ENCODE measurements at regions not wholly inside any gene's neighbourhood (a gene's known extent, or its start where the extent isn't known, plus 50 kb on each side); places are given as distances from the start of the nearest gene placed in this dataset.
A peak's percentile ranks its signal among the peaks of the same experiment; 100 is the strongest.
"Not testable (repeated sequence)": the region's sequence is repeated elsewhere in the genome, so short reads cannot be mapped to it uniquely, and the experiment has no call there.

DNA sequence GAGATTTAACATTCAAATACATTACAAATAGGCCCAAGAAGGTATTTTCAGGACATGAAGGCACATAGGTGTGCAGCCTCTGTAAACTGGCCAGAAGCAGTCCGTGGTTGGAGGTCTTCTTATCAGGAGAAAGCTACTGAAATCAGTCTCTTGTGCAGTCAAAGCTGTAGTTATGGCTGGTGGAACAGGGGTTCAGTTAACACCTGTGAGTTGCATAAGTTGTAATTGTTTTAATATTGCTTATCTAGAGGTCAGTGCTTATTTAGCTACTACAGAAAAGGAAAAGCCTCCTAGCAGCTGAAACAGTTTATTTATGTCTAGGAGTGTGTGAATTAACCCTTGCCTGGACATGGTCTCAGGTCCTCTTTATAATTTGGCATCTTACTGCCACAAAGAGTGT, 377.6 kb upstream of the MDGA2 start:
- no peak for DNase-seq (ENCODE audit: low read depth)

GRCh38 chr14:48035836-48036235, 360.4 kb upstream of the MDGA2 start:
- no peak for DNase-seq (ENCODE audit: low read depth)

GRCh38 chr14:48027115-48027514, 351.7 kb upstream of the MDGA2 start:
- DNase-seq (ENCODE audit: low read depth): peak; percentile 4

DNA sequence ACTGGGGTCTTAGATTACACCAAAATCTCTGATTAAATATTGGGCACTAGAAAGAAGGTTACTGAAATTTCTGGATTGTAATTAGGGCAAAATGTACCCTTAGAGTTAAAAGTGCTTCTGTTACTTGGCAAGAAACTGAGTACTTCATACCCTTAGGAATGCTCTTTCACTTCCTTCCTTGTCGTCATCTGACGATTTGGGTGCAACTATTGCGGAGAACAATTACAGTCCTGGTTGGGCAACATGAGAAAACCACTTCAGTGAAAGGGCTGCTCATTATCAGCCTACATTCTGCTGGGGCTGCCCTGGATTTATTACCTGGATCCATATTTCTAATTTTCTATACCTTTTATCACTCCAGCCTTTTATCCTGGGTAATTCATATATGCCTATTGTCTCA, 348.5 kb upstream of the MDGA2 start:
- DNase-seq (ENCODE audit: low read depth): no peak

- DNase-seq (ENCODE audit: low read depth): not testable (repeated sequence)
Measured at GRCh38 chr14:48011484-48011883, 336.1 kb upstream of the MDGA2 start.

DNA sequence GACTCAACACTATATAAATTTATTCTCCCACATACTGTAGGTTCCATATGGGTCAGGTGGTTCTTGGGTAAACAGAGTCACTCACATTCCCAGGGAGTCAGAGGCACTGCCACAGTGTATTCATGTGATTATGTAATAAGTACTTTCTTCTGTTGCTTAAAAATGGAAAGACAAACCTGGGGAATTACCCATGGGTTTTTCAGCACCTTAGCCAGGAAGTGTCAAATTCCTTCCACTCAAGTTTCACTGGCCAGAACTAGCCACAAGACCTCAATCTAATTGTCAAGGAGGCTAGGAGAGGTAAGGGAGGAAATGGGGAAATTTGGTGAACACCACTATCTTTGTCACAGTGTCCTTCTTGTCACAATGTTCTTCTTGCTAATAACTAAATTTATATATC, 333.2 kb upstream of the MDGA2 start:
- peak; percentile 17 for DNase-seq (ENCODE audit: low read depth)

- DNase-seq (ENCODE audit: low read depth): no peak
Measured at GRCh38 chr14:48005986-48006385, 330.6 kb upstream of the MDGA2 start.

DNA sequence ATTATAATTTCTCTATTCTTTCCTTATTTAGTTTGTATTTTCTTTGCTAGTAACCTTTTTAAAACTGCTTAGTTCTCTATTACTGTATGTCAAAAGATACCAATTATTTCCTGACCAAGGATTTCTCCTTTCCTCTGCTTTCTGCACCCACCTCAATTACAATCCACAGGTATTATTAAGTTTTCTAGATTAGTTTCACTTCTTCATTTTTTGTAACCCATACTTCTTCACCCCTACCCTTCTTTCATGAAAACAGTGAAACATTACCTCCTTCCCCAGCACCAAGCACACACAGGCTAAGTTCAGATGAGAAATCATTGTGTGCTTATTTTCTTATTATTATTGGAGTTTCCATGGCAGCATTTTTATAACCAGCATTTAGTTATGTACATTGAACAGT, 318.5 kb upstream of the MDGA2 start:
- no peak for DNase-seq (ENCODE audit: low read depth)

DNA sequence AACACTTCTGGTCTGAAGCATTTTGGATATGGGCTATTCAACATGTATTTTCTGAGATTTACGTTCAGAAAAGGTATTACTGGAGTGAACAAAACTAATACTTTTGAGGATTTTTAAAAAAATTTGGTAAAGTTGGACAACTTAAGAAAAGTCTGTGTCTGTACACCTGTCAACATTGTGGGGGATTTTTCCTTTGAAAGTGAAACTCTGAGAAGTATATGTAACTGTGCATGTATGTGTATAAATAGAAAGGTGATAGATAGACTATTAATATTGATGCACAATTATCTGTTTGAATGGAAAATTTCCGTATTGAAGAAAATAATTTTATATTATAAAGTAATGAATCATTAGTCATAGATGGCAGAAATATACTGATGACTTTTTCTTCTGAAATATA, 312.8 kb upstream of the MDGA2 start:
- no peak for DNase-seq (ENCODE audit: low read depth)

GRCh38 chr14:47978871-47979270, 303.5 kb upstream of the MDGA2 start:
- DNase-seq (ENCODE audit: low read depth): no peak

- DNase-seq (ENCODE audit: low read depth): no peak
Measured at GRCh38 chr14:47976139-47976538, 300.7 kb upstream of the MDGA2 start.

GRCh38 chr14:47966076-47966810, 290.8 kb upstream of the MDGA2 start:
- DNase-seq (ENCODE audit: low read depth): no peak

GRCh38 chr14:47961634-47962033, 286.2 kb upstream of the MDGA2 start:
- DNase-seq (ENCODE audit: low read depth): peak; percentile 19

DNA sequence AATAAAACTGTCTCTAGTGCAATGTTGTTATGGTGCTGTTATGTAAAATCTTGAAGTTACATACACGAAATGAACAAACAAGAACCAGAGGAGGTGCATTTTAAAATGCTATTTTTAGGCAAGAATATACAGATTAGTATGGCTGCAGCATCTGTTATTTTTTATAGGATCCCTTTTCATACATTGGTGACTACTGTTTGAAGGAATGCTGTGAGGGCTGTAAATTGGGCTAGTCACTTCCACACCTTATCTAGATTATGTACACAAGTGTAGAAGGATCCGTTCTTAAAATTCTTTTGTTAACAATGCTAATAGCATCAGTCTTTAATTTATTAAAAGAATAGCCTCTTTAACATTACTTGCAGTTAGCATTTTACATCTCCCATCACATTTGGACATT, 284.3 kb upstream of the MDGA2 start:
- DNase-seq (ENCODE audit: low read depth): no peak

DNA sequence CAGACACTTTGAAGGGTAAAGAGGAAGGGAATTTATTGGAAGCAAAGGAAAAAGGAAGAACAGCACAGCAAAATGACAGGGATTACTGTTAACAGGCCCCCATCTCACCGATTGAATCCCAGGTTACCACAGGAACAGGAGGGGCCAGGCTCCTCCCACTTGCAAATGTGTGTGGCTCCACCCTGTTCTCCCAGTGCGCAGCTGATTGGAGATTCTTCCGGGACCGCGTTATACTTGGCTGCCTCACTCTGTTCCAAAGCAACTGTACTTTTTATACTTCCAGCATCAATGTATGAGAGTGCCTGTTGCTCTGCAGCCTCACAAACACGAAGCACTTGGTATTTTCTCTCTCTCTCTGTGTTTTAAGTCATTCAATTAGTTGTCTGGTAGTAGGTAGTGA, 273.6 kb upstream of the MDGA2 start:
- DNase-seq (ENCODE audit: low read depth): no peak

- no peak for DNase-seq (ENCODE audit: low read depth)
Measured at GRCh38 chr14:47935332-47935731, 259.9 kb upstream of the MDGA2 start.

DNA sequence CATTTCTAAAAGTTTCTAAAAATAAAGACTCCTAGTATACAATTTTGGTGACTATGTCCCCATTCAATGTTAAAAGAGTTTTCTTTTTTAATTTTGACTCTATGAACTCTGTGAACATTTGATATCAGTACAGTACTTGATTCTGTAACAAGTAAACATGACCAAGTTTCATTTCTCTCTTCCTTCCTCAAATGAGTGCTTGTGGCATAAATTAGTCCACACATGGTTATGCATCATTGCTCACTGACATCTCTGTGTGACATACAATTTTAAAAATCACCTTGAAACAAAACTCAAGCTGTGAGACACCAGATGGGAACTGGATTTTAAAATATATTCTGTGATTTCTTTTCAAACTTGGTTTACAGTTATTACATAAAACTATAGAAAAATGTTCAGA, 253.9 kb upstream of the MDGA2 start:
- no peak for DNase-seq (ENCODE audit: low read depth)

DNA sequence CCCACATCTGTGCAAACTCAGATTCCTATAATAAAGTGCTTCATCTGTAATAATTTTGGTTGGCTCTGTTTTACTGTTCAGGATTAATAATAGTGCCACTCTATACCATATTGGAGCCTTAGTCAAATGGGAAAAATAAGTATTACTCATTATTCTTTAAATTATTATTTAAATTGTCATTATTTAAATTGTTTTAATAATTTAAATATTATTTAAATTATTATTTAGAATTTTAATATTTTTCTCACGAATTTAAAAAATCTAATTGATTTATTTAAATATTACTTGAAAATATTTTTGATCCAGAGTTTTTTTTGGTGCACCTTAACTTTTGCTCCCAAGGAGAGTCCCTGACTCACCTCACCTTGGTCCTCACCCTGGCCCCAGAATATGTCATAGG, 245.7 kb upstream of the MDGA2 start:
- no peak for DNase-seq (ENCODE audit: low read depth)

GRCh38 chr14:47919997-47920396, 244.6 kb upstream of the MDGA2 start:
- DNase-seq (ENCODE audit: low read depth): peak; percentile 25

DNA sequence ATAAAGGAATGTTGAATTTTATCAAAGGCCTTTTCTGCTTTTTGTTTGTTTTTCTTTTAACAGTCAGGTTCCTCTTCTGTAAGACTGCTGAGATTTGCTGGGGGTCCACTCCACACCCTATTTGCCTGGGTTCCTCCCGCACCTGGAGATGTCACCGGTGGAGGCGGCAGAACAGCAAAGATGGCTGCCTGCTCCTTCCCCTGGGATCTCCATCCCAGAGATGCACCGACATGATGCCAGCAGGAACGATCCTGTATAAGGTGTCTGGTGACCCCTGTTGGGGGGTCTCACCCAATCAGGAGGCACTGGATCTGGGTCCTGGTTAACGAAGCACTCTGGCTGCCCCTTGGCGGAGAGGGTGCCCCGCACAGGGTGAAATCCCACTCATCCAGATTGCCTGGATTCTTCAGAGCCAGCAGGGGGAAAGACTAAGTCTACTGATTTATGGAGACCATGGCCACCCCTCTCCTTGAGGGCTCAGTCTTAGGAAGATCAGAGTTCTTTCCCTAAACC, 244.0 kb upstream of the MDGA2 start:
- no peak for DNase-seq (ENCODE audit: low read depth)

DNA sequence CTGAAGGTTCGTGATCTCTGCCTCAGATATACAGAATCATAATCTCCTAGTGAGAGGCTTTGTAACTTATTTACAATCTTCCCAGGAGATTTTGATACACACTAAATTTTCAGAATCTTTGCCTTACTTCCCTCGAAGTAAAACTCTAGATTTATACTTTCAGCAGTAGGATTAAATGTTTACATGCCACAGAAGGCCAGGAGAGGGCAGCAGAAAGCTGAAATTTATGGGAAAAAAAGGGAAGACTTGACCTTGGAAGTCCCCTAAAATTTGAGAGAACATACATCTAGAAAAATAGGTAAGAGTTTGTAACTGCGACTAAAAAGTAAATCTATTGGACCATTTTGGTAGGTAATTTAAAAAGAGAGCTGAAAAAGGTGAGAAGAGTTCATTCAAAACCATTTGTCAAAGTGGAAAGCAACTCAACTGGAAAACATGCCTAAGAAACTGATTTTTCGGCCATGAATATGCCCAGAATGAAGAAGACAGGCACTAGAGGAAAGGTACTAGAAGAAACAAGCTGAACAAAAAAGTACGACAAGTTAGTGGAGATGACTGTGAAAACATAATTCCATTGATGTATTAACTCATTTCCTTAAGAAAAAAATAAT, 242.0 kb upstream of the MDGA2 start:
- DNase-seq (ENCODE audit: low read depth): peak; percentile 25

GRCh38 chr14:47901141-47901540, 225.7 kb upstream of the MDGA2 start:
- not testable (repeated sequence) for DNase-seq (ENCODE audit: low read depth)

GRCh38 chr14:47899685-47900084, 224.3 kb upstream of the MDGA2 start:
- no peak for DNase-seq (ENCODE audit: low read depth)

DNA sequence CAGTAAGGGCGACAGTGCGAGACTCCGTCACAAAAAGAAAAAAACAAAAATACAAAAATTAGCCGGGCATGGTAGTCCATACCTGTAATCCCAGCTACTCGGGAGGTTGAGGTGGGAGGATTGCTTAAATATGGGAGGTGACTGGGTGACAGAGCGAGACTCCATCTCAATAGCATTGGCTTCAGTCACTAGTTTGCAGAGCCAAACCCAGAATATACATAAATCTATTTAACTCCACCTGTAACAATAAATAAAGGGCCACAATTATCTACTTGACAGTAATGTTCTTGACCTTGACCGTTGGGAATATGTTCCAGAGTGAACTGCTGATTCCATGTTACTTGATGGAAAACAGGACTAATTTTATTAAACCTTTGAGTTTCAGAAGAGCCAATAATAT, 198.9 kb upstream of the MDGA2 start:
- no peak for DNase-seq (ENCODE audit: low read depth)
